NCI-H2227 (cell line): ENCODE measurements at regions not wholly inside any gene's neighbourhood (a gene's known extent, or its start where the extent isn't known, plus 50 kb on each side); places are given as distances from the start of the nearest gene placed in this dataset.
"Not testable (repeated sequence)": the region's sequence is repeated elsewhere in the genome, so short reads cannot be mapped to it uniquely, and the experiment has no call there.

Experiments used
- DNase-seq: peaks from one replicate; lab custom pipeline; 2025; ENCODE audit not compliant: unreplicated experiment; lab: John Stamatoyannopoulos, UW

GRCh38 chr10:22467393-22467792 is 122.1 kb downstream of the SPAG6 start:
- not testable (repeated sequence) for DNase-seq

- DNase-seq, result no peak
Observed at GRCh38 chr10:22468570-22469320, 123.4 kb downstream of the SPAG6 start.

GRCh38 chr10:22473044-22473443 is 127.7 kb downstream of the SPAG6 start:
- DNase-seq, result no peak

- DNase-seq, result no peak
Observed at GRCh38 chr10:22473459-22473858, 128.2 kb downstream of the SPAG6 start.

GRCh38 chr10:22475651-22476600 is 130.6 kb downstream of the SPAG6 start:
- DNase-seq, result peak; percentile 22

GRCh38 chr10:22476601-22477321 is 131.5 kb downstream of the SPAG6 start:
- DNase-seq, result no peak

- no peak for DNase-seq
Observed at GRCh38 chr10:22477334-22478287, 132.3 kb downstream of the SPAG6 start.

- no peak for DNase-seq
Observed at GRCh38 chr10:22478555-22479334, 133.4 kb downstream of the SPAG6 start.

GRCh38 chr10:22479419-22479818 is 134.1 kb downstream of the SPAG6 start:
- no peak for DNase-seq

GRCh38 chr10:22481106-22481505 is 135.8 kb downstream of the SPAG6 start:
- no peak for DNase-seq

GRCh38 chr10:22481687-22482539 is 136.6 kb downstream of the SPAG6 start:
- DNase-seq, result peak; percentile 1

- DNase-seq, result no peak
Observed at GRCh38 chr10:22483132-22483531, 137.8 kb downstream of the SPAG6 start.
